Ecto neural progenitor cell (in vitro differentiated cells): ENCODE measurements at regions not wholly inside any gene's neighbourhood (a gene's known extent, or its start where the extent isn't known, plus 50 kb on each side); places are given as distances from the start of the nearest gene placed in this dataset.

Source experiments
- DNase-seq: peaks from one replicate; pipeline ENCODE4 v3.0.0-alpha.2; 2018; ENCODE audit warnings: low spot score

DNA sequence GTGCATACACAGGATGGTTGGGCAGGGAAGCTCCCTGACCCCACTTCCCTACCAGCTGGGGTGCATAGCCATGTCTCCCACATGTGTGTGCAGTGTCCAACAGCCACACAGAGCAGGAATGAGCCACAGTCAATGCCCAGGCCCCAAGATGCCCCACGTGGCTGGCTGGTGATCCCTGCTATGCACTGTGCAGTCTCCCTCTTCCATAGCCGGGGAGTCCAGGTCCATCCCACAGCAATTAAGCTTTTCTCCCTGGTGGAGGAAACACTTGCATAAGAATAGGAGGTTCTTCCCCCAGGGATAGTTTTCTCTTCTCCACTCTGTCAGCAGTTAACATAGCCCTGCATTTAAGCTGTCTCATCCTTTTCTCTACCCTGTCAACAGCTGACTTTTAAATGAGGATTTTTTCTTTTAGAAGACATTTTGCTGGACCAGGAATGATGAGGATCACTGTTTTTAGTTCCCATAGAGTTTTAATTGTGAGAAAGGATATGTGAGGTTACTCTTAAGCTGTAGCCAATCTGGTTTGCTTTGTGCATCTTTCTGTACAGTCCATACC is 396.5 kb upstream of the VWC2 start:
- no peak for DNase-seq

DNA sequence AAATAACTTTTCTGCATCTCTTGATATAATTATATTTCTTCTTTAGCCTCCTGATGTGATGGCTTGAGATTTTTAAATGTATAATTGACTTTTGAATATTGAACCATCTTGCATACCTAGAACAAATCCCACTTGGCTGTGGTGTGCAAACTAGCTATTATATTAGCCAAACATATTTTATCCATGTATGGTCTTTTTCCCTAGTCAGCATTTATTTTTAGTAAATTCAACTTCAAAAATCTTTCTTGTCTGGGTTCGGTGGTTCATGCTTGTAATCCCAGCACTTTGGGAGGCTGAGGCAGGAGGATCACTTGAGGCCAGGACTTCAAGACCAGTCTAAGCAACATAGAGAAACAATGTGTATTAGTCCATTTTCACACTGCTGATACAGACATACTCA is 386.6 kb upstream of the VWC2 start:
- no peak for DNase-seq

DNA sequence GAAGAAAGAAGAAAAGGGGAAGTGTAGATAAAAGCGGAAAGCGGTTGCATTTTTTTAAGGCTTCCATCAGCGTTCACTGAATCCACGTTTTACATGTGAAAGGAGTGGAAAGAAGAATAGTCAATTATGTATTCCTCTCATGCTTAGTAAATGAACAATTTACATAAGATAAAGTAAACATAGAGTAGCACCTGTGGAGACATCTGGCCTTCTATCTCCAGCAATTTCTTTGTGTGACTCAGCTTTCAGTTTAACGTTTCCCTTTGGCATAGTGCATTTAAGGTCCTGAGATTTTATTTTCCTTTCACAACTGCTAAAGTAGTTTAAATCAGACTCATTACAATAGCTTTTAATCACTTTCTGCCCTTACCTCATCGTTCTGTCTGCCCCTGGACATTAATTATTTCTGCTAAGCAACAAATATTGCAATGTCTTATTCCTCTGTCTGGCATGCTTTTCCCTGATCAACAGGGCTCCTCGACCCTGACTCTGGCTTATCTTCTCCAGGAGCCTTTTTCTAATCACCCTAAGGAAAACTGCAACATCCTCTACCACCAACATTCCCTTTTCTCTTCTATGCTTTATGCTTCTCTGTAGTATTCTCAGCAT is 383.5 kb upstream of the VWC2 start:
- no peak for DNase-seq

DNA sequence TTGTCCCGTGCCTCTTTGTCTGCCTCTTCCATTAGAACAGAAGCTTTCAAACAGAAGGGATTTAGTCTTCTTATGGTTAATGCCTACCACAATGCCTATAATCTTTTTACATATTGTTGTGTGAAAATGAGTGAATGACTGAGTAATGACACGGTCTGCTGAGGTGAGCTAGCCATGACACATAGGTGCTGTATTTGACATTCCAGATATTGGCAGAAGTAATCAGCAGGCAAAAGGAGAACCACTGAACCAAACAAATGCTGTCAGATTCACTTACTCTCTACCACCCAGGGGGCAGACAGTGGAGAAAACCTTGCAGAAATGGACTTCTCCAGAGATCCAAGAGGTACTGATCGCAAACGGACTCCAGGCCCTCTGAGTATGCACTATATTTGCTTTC is 377.2 kb upstream of the VWC2 start:
- no peak for DNase-seq

DNA sequence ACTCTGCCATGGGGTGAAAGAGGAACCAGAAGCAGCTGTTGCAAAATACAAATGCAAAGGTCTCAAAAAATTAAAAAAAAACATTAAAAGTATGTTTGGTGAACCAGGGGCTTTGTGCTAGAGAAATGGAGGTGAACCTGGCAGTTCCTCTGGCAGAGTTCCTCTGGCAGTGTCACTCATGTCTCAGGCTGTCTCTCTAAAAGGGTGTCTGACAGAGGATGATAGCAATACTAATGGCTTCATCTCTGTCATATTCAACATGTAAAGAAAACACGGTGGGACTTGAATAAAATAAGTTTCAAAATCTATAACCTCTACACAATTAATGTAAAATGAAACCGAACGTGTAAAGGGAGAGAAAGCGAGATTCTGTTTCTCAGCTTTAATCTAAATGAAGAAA is 375.7 kb upstream of the VWC2 start:
- no peak for DNase-seq

DNA sequence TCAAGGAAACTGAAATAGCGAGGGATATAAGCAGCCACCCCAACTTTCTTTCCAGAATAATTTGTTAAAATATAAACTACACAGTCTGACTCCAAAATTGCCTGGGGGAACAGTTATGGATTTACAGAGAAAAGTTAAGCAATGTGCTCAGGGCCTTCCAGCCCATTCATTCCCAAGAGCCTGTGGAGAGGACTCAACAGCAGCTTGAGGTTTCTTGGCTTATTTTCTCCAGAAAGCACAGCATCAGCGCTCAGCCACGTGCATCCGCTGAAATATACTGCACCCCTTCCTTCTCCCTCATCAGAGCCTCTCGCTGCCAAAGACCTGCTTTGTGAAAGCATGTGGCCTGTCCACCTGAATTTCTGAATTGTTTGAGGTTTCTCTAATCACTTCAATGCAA is 375.2 kb upstream of the VWC2 start:
- no peak for DNase-seq

DNA sequence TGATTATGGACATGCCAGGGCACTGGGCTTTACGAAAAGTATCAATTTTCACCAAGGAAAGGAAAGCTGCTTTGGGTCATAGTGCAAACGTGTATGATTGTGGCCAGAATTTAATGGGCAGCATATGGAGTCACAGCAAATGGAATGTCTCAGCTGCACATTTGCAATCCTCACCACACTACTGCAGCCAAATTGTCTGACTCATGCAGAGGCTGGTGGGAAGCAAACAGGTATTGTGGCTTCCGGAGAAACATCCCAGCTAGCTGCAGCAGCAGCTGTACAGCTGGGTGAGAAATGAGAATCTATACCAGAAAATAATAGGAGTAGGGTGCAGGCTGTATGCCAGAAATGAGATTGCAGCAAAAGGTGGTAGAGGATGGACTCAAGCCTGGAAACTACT is 374.7 kb upstream of the VWC2 start:
- no peak for DNase-seq

DNA sequence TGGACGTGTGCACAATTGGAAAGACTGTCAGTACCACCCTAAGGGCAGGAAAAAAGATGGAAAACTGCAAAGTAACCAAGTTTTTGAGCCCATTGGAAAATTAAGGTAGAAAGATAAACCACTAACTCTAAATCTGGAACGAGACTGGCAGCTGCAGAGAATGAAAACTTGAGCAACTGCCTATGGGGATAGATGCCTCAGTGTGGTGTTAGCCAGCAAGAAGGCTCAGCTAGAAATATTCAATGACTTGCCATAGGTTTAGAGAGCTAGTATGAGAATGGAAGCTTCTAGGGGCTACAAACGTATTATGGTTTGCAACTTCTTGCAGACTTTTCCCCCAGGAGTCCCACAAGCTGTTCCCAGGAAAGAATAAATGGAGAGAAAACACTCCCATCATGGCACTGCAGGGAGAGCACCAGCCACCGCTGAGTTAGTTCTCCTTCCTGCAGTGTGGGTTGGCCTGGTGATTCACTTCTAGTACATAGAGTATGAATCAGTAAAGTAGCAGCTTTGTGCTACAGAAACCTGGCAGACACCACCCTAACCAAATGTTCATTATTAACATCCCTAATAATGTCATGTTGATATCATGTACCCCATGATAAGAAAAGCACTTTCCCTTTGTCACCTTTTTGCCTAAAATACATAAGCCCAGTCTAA is 372.4 kb upstream of the VWC2 start:
- DNase-seq, result no peak

DNA sequence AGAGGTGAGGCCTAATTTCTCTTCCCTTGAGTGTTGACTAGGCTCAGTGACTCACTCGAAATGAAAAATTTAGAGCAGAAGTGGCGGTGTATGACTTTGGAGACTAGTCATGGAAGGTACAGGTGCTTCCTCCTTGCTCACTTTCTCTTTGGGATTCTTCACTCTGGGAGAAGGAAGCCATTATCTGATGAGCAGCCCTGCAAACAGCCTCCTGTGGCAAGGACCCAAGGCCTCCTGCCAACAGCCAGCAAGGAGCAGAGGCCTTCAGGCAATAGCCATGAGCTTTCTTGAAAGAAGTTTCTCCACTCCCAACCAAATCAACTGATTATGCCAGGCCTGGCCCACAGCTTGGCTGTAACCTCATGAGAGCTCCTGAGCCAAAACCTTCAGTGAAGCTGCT is 369.6 kb upstream of the VWC2 start:
- DNase-seq, result no peak

DNA sequence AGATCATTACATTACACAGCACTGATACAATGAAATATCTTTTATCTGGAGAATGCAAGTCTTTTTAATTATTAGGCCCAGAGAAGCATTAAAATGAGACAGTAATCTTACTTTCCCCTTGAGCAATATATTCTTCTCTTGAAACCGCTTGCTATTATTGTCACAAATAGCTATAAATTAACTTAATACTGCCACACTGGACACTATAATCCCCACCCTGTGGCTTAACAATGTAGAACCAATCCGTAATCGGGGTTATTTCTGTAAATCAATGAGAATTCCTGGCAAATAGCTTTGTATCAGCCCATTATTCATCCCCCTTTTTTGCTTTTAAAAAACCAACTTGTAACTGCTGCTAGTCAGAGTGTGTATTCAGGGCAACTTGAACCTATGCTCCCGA is 366.2 kb upstream of the VWC2 start:
- DNase-seq, result no peak

DNA sequence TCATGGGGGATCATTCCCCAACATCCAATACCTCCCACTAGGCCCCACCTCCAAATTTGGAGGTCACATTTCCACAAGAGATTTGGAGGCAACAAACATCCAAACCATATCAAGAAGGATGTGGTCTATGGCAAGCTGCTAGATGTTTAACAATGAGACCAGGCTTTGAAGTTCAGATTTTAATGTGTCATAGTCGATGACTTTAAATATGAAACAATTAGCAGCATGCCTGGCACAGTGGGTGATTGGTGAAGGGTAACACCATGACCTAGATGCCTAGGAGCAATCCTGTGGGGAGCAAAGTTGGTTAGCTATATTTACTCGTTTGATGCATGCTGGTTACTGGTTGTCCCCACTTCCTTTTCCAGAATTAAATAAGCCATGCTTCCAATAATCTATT is 356.4 kb upstream of the VWC2 start:
- no peak for DNase-seq

DNA sequence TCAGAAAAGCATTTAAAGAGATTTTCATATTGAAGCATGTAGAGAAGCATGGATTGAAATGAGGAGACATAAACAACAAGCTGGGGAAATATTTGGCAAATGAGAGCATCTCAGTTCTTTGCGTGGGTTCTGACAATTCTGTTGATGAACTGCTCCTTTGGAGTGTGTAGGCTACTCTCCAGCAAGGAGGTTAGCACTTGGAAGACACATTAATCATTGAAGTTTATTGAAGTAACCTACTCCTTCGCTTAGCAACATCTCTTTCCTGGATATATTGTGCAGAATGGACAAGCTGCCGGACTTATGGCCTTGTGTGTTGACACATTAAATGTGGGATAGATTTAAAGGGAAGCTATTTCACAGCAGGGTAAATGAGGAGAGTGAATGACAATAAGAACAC is 354.5 kb upstream of the VWC2 start:
- no peak for DNase-seq

DNA sequence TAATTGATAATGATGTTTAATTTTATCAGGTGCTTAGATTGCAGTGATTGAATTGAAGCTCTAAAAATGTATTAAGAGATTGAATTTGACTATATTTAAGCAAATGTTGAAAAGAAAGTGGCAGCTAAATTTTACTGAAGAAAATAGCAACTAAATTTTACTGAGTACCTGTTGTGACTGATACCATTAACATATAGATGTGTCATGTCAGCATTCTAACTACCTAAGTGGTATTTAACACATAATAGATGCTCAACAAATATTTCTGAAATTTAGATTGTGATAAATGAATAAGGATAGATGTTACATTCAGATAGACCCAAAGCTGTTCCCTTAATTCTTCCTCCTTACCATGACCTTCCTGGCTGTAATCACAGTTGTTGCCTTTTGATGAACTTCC is 350.9 kb upstream of the VWC2 start:
- no peak for DNase-seq

DNA sequence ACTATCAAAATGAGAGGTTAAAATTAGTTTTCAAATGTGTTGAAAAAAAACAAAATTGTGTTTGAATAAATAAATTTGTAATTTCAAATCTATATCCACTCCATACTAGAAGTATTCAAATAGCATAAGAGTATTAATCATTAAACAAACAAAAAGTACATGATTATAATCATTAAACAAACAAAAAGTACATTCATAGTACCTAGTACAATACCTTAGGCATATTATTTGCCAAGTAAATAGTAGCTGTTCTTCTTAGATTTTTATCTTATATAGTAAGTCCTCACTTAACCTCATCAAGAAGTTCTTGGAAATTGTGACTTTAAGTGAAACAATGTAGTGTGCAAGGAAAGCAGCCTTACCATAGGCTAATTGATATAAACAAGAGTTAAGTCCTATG is 349.3 kb upstream of the VWC2 start:
- DNase-seq, result no peak

DNA sequence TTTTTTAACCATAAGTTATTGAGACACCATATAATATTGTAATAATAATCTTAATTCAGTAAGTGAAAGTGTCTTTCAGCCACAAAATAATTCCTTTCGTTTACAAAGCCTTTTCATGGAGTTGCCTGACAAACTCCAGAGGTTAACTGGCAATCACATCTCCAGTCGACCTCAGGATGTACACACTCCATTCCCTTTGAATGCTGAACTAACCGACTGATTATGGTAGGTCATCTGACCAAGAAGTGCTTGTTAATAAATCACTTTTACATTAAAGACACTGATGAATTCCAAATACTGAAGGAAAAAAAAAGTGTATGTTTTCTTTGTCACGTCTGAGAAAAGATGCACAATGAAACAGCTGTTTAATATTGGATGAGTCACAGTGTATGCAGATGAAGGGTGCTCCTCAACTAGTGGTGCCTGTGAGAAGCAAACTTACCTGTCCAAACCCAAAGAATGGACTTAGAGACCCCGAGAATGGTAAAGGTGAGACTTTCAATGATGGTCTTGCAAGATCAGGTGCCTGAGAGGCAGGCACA is 348.1 kb upstream of the VWC2 start:
- DNase-seq, result no peak

DNA sequence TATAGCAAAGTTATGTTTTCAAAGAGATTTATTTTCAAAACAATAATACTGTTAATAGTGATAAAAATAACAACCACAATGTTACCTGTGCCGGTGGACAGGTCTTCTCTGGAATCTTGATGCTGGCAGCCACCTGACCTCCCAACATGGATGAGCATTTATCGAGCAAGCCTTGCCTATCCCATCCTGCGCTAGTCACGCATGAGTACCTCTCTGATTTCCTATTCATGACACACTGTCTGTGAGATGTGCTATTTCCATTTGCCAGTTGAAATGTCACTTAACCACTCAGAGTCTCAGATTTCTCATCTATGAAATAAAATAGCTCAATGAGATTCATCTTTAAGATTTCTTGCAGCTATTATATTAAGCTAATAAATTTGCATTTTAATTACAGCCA is 341.2 kb upstream of the VWC2 start:
- no peak for DNase-seq

DNA sequence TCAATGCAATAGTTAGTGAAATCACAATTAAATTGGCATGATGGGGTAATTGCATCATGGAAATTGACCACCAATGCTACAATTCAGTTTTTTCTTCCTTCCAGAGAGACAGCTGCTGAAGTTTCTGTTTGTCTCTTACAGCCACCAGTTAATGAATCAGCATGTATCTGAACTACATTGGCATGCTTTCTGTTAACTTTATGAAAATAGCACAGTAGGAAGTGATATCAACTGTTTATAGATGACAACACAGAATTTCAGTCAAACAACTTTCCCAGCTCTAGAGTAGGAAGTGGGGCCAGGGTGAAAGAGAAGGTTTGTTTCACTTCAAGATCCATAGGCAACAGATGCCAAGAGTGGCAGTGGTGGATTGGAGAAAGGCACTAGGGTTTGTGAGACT is 339.6 kb upstream of the VWC2 start:
- DNase-seq, result no peak

DNA sequence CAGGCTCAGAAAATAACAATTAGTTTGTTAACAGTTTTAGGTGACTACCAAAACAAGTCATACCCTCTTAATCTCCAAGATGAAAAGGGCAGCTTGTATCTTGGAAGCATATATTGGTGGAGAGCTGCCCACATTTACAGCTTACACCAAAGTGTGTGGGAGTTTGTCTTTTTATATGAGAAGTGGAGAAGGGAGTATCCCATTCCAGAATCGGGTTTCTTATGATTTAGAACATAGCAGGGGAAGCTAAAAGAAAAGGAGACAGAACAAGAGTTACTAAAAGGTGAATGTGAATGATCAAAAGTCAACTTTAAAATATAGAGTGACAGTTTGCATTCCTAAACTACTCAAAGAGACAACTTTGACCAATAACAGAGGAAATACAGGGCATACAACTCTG is 338.6 kb upstream of the VWC2 start:
- no peak for DNase-seq

DNA sequence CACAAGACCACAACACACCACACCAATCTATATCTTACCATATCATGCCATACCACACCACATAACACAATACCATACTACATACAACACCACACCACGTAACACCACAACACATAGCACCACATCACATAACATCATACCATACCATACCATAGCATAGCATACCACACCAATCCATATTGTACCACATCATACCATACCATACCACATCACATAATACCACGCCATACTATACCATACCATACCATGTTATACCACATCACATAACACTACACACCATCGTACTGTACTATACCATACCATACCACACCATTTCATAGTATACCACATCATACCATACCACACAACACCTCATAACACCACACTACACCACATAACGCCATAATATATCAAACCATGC is 335.2 kb upstream of the VWC2 start:
- no peak for DNase-seq

DNA sequence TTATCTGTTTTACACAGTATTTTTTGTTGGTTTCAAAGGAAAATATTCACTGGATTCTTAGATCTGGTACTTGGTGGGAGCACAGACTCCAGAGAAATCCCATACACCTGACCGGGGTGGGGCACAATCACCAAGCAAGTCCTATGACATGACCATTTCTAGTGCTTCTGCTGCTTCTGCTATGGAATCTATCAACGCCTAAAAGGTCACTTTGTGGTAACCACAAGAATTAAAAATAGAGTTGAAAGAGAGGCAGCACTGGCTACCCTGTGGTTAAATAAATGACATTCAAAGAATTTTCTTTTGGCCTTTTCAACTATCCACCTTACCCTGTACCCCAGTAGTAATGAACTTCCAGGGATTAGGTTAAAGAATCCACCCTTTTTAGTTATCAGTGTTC is 329.9 kb upstream of the VWC2 start:
- DNase-seq, result no peak

DNA sequence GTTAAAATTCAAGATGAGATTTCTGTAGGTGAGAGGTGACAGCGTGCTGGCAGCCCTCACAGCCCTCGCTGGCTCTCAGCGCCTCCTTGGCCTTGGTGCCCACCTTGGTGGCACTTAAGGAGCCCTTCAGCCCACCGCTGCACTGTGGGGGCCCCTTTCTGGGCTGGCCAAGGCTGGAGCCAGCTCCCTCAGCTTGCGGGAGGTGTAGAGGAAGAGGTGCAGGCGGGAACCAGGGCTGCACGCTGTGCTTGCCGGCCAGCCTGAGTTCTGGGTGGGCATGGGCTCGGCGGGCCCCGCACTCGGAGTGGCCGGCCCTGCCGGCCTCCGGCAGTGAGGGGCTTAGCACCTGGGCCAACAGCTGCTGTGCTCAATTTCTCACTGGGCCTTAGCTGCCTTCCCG is 320.0 kb upstream of the VWC2 start:
- DNase-seq, result no peak

DNA sequence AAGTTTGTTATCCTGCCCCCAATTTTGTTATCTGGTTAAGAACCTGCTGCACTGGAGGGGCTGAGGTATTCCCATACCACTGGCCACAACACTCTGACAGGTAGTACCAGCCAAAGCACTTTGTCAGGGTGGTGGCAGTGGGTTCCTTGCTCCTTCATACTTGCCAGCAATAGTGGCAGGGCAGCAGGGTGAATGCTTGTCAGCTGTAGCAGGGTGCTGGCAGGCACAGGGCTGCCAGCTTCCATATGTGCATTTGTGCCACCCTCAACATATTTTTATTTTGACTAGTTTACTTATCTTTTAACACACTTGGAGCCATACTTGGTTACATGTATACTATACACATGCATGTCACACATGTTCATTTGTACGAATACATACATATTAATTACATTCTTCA is 294.0 kb upstream of the VWC2 start:
- no peak for DNase-seq

DNA sequence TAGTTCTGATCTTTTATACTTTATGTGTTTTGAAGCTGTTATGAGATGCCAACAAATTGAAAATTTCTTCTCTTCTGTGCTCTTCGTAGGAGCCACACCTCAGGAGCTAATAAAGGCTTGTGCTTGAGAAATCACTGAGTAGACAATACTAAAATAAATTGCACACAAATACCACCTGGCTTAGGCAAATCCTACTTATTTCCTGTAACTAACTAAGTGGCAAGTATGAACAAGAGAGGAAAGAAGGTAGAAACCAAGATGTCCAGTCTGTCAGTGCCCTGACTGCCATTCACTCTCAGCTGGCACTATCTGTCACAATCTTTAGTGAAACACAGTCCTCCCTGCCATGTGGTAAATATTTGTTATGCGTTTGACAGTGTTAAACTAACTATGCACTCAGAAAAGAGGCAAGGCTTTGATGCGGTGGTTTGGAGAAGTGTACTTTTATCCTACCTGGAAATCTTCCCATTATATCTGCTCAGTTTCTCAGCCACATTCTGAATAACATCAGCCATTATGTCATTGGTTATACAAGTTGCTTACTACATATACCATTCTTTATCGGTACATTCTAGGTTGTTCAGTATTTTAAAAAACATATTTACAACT is 293.4 kb upstream of the VWC2 start:
- no peak for DNase-seq

DNA sequence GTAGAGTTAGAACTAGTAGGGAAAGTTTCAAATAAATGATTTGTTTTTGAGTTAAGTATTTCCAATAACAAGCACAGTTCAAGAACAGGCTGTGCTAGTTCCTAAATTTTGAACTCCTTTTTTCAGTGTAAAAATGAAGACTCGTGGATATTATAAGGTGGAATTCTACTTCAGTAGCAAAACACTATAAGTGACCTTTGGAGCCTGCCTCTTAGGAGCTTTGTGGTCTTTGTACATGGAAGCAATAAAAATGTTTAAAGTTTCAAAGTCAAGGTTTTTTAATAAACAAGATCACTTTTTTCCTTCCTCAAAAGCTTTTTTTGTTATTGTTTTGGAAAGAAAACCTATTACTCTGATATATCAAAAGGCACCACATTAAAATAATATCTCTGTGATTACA is 292.4 kb upstream of the VWC2 start:
- no peak for DNase-seq
